HEK293 (cell line): ENCODE measurements at regions not wholly inside any gene's neighbourhood (a gene's known extent, or its start where the extent isn't known, plus 50 kb on each side); places are given as distances from the start of the nearest gene placed in this dataset.

Source experiments
- CTCF ChIP-seq: fragments of 450-650 bp; formaldehyde crosslinking; IDR thresholded peaks from 2 replicates; pipeline ENCODE4 v1.5.1; 2016; ENCODE audit warnings: missing biosample characterization, missing genetic modification characterization
- PRDM4 ChIP-seq: fragments of 450-650 bp; formaldehyde crosslinking; IDR thresholded peaks from 2 replicates; pipeline ENCODE4 v1.5.1; 2017; ENCODE audit warnings: missing biosample characterization, missing genetic modification characterization
- SETDB1 ChIP-seq: IDR thresholded peaks from one replicate; pipeline ENCODE4 v1.6.1; 2017; ENCODE audit warnings: mild to moderate bottlenecking, low read length, moderate library complexity, mixed read lengths; ENCODE audit not compliant: insufficient read length
- TRIM28 ChIP-seq: IDR thresholded peaks from 2 replicates; pipeline ENCODE4 v1.6.1; 2011; ENCODE audit warnings: low read length, control low read depth, borderline replicate concordance
- YY1 ChIP-seq: fragments of 450-650 bp; formaldehyde crosslinking; IDR thresholded peaks from 2 replicates; pipeline ENCODE4 v1.5.1; 2018; ENCODE audit warnings: missing biosample characterization, missing genetic modification characterization
- ZNF146 ChIP-seq: fragments of 450-650 bp; formaldehyde crosslinking; IDR thresholded peaks from 2 replicates; pipeline ENCODE4 v1.5.1; 2016; ENCODE audit warnings: missing biosample characterization, missing genetic modification characterization
- ZNF24 ChIP-seq: fragments of 450-650 bp; formaldehyde crosslinking; IDR thresholded peaks from 2 replicates; pipeline ENCODE4 v1.5.1; 2016; ENCODE audit warnings: missing biosample characterization, missing genetic modification characterization
- ZNF274 ChIP-seq, 2 experiments: fragments of 200-500 bp in 1 of 2; fragments of 450-650 bp in 1 of 2; sonication (Bioruptor generic) in 1 of 2; formaldehyde crosslinking in 1 of 2; IDR thresholded peaks; 2 replicates each; pipeline versions ENCODE4 v1.5.1 to v1.6.1; 2014 to 2016; ENCODE audit warnings: borderline replicate concordance in 1 of 2, inconsistent platforms in 1 of 2, low read length in 1 of 2, missing biosample characterization in 1 of 2, missing genetic modification characterization in 1 of 2
- ZNF639 ChIP-seq: fragments of 450-650 bp; formaldehyde crosslinking; IDR thresholded peaks from 2 replicates; pipeline ENCODE4 v1.5.1; 2016; ENCODE audit warnings: missing biosample characterization, missing genetic modification characterization
- ZNF792 ChIP-seq: fragments of 450-650 bp; formaldehyde crosslinking; IDR thresholded peaks from 2 replicates; pipeline ENCODE4 v1.5.1; 2016; ENCODE audit warnings: missing biosample characterization, missing genetic modification characterization

GRCh38 chr3:101171681-101172191, 148.6 kb downstream of the IMPG2 start:
- TF ChIP-seq CTCF (tag by site-specific recombination) (no peak), ZNF639 (no peak), ZNF792 (tag by site-specific recombination) (no peak), PRDM4 (tag by site-specific recombination) (no peak), ZNF146 (tag by site-specific recombination) (no peak), TRIM28 (no peak), ZNF24 (tag by site-specific recombination) (no peak), YY1 (no peak), SETDB1 (no peak), ZNF274 (IDR thresholded peaks at IDR 0.05; ENCODE audit: low read length) (no peak), ZNF274 (tag by site-specific recombination; IDR thresholded peaks at IDR 0.05; ENCODE audit: borderline replicate concordance) (no peak)
